Hepatocyte (in vitro differentiated cells): ENCODE measurements at regions not wholly inside any gene's neighbourhood (a gene's known extent, or its start where the extent isn't known, plus 50 kb on each side); places are given as distances from the start of the nearest gene placed in this dataset.
"Not testable (repeated sequence)": the region's sequence is repeated elsewhere in the genome, so short reads cannot be mapped to it uniquely, and the experiment has no call there.

ENCODE experiments used
- DNase-seq: peaks from one replicate; pipeline ENCODE4 v3.0.0-alpha.2; 2016; ENCODE audit warnings: low spot score
- H2AFZ ChIP-seq: fragments of 200-600 bp; sonication (generic); 2 replicates; pipeline ENCODE4 v1.6.0; 2016; ENCODE audit warnings: antibody characterized with exemption, mild to moderate bottlenecking
- H3K27ac ChIP-seq: fragments of 200-600 bp; sonication (generic); 2 replicates; pipeline ENCODE4 v1.5.1; 2016; ENCODE audit warnings: mild to moderate bottlenecking
- H3K27me3 ChIP-seq: fragments of 200-600 bp; sonication (generic); 2 replicates; pipeline ENCODE4 v1.6.1; 2016
- H3K36me3 ChIP-seq: fragments of 200-600 bp; sonication (generic); replicated peaks from 2 replicates; pipeline ENCODE4 v1.5.1; 2016; ENCODE audit warnings: low read depth; ENCODE audit not compliant: insufficient read depth
- H3K4me1 ChIP-seq: fragments of 200-600 bp; sonication (generic); 2 replicates; pipeline ENCODE4 v1.5.1; 2016; ENCODE audit warnings: mild to moderate bottlenecking, moderate library complexity; ENCODE audit not compliant: insufficient read depth
- H3K4me2 ChIP-seq: fragments of 200-600 bp; sonication (generic); 2 replicates; pipeline ENCODE4 v1.6.0; 2016
- H3K4me3 ChIP-seq: fragments of 200-600 bp; sonication (generic); 2 replicates; pipeline ENCODE4 v1.5.1; 2016; ENCODE audit warnings: mild to moderate bottlenecking
- H3K79me2 ChIP-seq: fragments of 200-600 bp; sonication (generic); 2 replicates; pipeline ENCODE4 v1.6.0; 2017; ENCODE audit warnings: mild to moderate bottlenecking
- H3K9me2 ChIP-seq: fragments of 200-600 bp; sonication (generic); replicated peaks from 2 replicates; pipeline ENCODE4 v1.6.0; 2017; ENCODE audit warnings: mild to moderate bottlenecking; ENCODE audit not compliant: insufficient read depth
- H3K9me3 ChIP-seq: fragments of 200-600 bp; sonication (generic); 2 replicates; pipeline ENCODE4 v1.5.1; 2016; ENCODE audit warnings: low read depth, mild to moderate bottlenecking
- H4K20me1 ChIP-seq: fragments of 200-600 bp; sonication (generic); 2 replicates; pipeline ENCODE4 v1.6.0; 2016; ENCODE audit warnings: mild to moderate bottlenecking; ENCODE audit not compliant: insufficient read depth, poor library complexity, severe bottlenecking
- CTCF ChIP-seq: fragments of 200-600 bp; sonication (generic); IDR thresholded peaks from 2 replicates; pipeline ENCODE4 v1.5.1; 2016; ENCODE audit warnings: antibody characterized with exemption, mild to moderate bottlenecking; ENCODE audit not compliant: poor library complexity
- EZH2 ChIP-seq: fragments of 200-600 bp; sonication (generic); IDR thresholded peaks from 2 replicates; pipeline ENCODE4 v1.6.1; 2016; ENCODE audit warnings: antibody characterized with exemption, mild to moderate bottlenecking, borderline replicate concordance
- EZH2phosphoT487 ChIP-seq: fragments of 200-600 bp; sonication (generic); IDR thresholded peaks from one replicate; pipeline ENCODE4 v1.6.1; 2018; ENCODE audit warnings: antibody characterized with exemption, mild to moderate bottlenecking, low read depth, moderate library complexity; ENCODE audit not compliant: unreplicated experiment, severe bottlenecking
- WGBS: methylation state at CpG from one replicate; pipeline ENCODE4 v1.1.6; 2016; ENCODE audit warnings: low lambda C conversion rate; ENCODE audit errors: missing lambda C conversion rate; 5-methylcytosine and 5-hydroxymethylcytosine counted together

GRCh38 chr11:134981835-134982234, 569.8 kb upstream of the B3GAT1 start:
- Histone ChIP-seq H3K4me2 (no peak overlapping the region), H3K79me2 (no peaks in the 10 kb centered on the region), H3K36me3 (no peaks in the 10 kb centered on the region), H3K27me3 (no peaks in the 10 kb centered on the region), H3K9me2 (no peaks in the 10 kb centered on the region), H3K4me1 (no peaks in the 10 kb centered on the region), H2AFZ (no peak overlapping the region), H3K27ac (no peak overlapping the region), H3K4me3 (no peak overlapping the region), H3K9me3 (no peaks in the 10 kb centered on the region), H4K20me1 (no peaks in the 10 kb centered on the region)
- TF ChIP-seq EZH2phosphoT487, result no peak
- TF ChIP-seq CTCF, result no peak
- TF ChIP-seq EZH2, result no peak
- DNase-seq, result no peak
- whole genome bisulfite sequencing, result 63% methylated on average over 4 of the region's 4 CpGs

GRCh38 chr11:134980819-134981710, 569.0 kb upstream of the B3GAT1 start:
- no peaks in the 10 kb centered on the region for H3K9me3 ChIP-seq
- no peak for DNase-seq
- H2AFZ ChIP-seq, result no peak overlapping the region
- no peaks in the 10 kb centered on the region for H4K20me1 ChIP-seq
- H3K36me3 ChIP-seq, result no peaks in the 10 kb centered on the region
- no peaks in the 10 kb centered on the region for H3K79me2 ChIP-seq
- 86% methylated on average over 13 of the region's 13 CpGs for WGBS
- no peaks in the 10 kb centered on the region for H3K4me1 ChIP-seq
- no peak overlapping the region for H3K4me3 ChIP-seq
- H3K27me3 ChIP-seq, result no peaks in the 10 kb centered on the region
- TF ChIP-seq EZH2phosphoT487, result no peak
- no peak for TF ChIP-seq EZH2
- TF ChIP-seq CTCF, result no peak
- no peak overlapping the region for H3K4me2 ChIP-seq
- H3K9me2 ChIP-seq, result no peaks in the 10 kb centered on the region
- H3K27ac ChIP-seq, result no peak overlapping the region

GRCh38 chr11:134979089-134979457, 567.0 kb upstream of the B3GAT1 start:
- not testable (repeated sequence) for H3K27me3 ChIP-seq, H3K27ac ChIP-seq, H3K36me3 ChIP-seq, H3K4me3 ChIP-seq, H3K4me2 ChIP-seq, DNase-seq, H3K9me2 ChIP-seq, H3K9me3 ChIP-seq, H4K20me1 ChIP-seq, H3K79me2 ChIP-seq, H2AFZ ChIP-seq, H3K4me1 ChIP-seq
- 96% methylated on average over 12 of the region's 12 CpGs for WGBS

- no peaks in the 10 kb centered on the region for H3K9me3 ChIP-seq
- H3K27ac ChIP-seq, result no peak overlapping the region
- no peaks in the 10 kb centered on the region for H3K9me2 ChIP-seq
- H3K27me3 ChIP-seq, result no peaks in the 10 kb centered on the region
- H4K20me1 ChIP-seq, result no peaks in the 10 kb centered on the region
- H3K4me1 ChIP-seq, result no peaks in the 10 kb centered on the region
- TF ChIP-seq EZH2phosphoT487, result no peak
- no peak for TF ChIP-seq EZH2
- no peak for TF ChIP-seq CTCF
- no peak overlapping the region for H3K4me2 ChIP-seq
- no peak overlapping the region for H2AFZ ChIP-seq
- no peaks in the 10 kb centered on the region for H3K36me3 ChIP-seq
- DNase-seq, result no peak
- no peak overlapping the region for H3K4me3 ChIP-seq
- H3K79me2 ChIP-seq, result no peaks in the 10 kb centered on the region
- WGBS, result 84% methylated on average over 21 of the region's 21 CpGs
Measured at GRCh38 chr11:134978388-134979088, 566.5 kb upstream of the B3GAT1 start.
